ENCODE measurements at regions not wholly inside any gene's neighbourhood (a gene's known extent, or its start where the extent isn't known, plus 50 kb on each side); places are given as distances from the start of the nearest gene placed in this dataset.

DNA sequence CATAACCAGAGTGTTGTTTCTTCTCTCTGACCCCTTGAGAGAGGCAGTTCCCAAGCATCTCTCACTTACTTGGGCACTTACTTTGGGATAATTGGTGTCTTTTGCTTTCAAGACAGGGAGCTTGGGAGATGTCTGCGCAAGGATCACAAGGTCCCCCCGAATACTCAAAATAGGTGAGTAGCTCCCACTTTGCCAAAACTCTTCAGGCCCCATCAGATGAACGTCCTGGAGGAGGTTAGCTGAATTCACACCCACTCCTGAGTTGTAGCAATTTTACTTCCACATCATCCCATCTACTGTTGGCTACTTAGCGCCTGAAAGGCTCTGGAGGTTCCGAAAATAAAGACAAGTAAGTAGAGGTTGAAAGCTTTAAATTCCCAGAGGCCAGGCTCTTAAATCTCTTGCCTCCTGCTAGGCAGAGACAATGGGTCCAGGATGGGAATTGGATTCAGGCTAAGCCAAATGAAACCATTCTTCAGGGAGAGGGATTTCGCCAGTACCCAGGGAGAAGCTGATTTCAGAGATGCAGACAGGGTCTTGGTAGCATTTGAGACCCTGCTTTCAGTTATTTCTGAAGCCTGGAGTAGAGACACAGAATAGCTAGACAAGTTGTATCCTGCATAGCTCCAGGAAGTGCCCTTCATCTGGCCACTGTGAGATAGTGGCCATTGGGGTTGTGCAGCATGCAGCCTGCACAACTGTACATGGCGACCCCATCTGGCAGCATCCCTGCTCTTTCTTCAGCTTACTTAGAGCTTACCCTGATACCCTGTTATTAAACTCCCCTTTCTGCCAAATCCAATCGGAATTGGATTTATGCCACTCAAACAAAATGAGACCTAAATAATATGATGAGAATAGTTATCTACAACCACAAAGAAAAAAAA, 60.1 kb downstream of the BOD1 start:
- ChIA-PET CTCF (interaction anchor here (1.2 kb wide), 1 partner anchor 263 kb away, joined by 4 read pairs; no protein-coding TSS in a partner anchor), POLR2A (no interaction called here)
- no peak for ATAC-seq

DNA sequence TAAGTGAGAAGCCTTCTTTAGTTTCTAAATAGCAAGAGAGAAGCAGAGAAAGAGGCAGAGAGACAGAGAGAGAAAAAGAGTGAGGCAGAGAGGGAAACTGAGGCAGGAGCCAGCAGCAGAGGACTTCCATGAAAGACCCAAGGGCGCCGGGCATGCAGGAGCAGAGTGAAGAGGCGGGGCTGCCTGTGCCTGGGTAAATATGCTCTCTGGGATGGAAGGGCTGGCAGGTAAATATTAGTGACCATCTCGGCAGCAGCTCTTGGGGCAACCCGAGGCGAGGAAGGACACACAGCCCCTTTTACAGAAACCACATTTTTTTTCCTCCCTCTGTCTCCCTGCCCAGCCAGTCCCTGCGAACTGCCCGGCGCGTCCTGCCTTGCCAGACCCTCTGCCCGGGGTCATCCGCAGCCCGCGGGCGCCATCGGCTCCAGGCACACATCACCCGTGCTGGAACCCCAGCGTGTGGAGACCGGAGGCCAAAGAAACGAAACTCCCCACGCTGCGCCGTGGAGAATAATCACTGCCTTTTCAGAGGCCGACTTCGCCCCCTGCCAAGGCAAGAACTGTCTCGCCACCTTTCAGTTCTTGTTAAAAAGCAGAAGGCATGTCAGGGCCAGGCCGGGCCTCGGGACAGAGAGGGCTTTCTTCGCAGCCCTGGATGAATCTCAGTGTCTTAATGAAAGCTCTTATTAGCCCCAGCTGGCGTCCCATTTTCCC, 61.3 kb downstream of the BOD1 start:
- ChIA-PET CTCF (no interaction called here), POLR2A (no interaction called here), RAD21 (ENCODE audit: low non-redundant PET in 1 of 2, low total read pairs in 2 of 2, uncharacterized antibody in 2 of 2, unreplicated experiment in 2 of 2) (no interaction called here)
- BruUV-seq (replicated peaks) = no TSS peak
- Histone ChIP-seq H3K27me3 (ENCODE audit: insufficient read depth, low read length) (no peaks in the 10 kb centered on the region), H3K4me2 (ENCODE audit: low read length) (no peak overlapping the region), H3K9me2 (ENCODE audit: insufficient read depth) (no peaks in the 10 kb centered on the region), H3K4me3 (replicated peaks in 1 of 2; ENCODE audit: low read depth in 1 of 2, low read length in 2 of 2) (no peak overlapping the region), H3K36me3 (ENCODE audit: control insufficient read depth in 1 of 2, insufficient read depth in 2 of 2, low read length in 2 of 2) (no peaks in the 10 kb centered on the region), H3K9me3 (ENCODE audit: control insufficient read depth in 1 of 2, insufficient read depth in 1 of 2, low read depth in 1 of 2, low read length in 2 of 2) (no peaks in the 10 kb centered on the region), H3K9ac (ENCODE audit: low read length) (no peak overlapping the region), H3K79me2 (ENCODE audit: insufficient read depth, low read length) (no peaks in the 10 kb centered on the region), H4K20me1 (ENCODE audit: insufficient read depth) (no peaks in the 10 kb centered on the region), H3K4me1 (ENCODE audit: control insufficient read depth in 1 of 2, insufficient read depth in 2 of 2, low read length in 2 of 2) (no peaks in the 10 kb centered on the region), H2AFZ (ENCODE audit: low read depth, low read length, poor library complexity, severe bottlenecking) (no peak overlapping the region), H3K27ac (ENCODE audit: low read depth, low read length) (no peak overlapping the region)
- no peak for DNase-seq (ENCODE audit: low read depth, low spot score)
- intact Hi-C loops (cut with micrococcal nuclease) = no loop called here
- no peak for ATAC-seq
- no peak for TF ChIP-seq TCF7L2 (IDR thresholded peaks at IDR 0.05; ENCODE audit: borderline replicate concordance, extremely low read depth, insufficient read depth, insufficient read length)
- TF ChIP-seq YY1 (IDR thresholded peaks at IDR 0.05; ENCODE audit: extremely low read depth, insufficient replicate concordance, low read depth, low read length) = no peak
- TF ChIP-seq SP1 (IDR thresholded peaks at IDR 0.05; ENCODE audit: low read depth) = no peak
- TF ChIP-seq, protein P1, sequence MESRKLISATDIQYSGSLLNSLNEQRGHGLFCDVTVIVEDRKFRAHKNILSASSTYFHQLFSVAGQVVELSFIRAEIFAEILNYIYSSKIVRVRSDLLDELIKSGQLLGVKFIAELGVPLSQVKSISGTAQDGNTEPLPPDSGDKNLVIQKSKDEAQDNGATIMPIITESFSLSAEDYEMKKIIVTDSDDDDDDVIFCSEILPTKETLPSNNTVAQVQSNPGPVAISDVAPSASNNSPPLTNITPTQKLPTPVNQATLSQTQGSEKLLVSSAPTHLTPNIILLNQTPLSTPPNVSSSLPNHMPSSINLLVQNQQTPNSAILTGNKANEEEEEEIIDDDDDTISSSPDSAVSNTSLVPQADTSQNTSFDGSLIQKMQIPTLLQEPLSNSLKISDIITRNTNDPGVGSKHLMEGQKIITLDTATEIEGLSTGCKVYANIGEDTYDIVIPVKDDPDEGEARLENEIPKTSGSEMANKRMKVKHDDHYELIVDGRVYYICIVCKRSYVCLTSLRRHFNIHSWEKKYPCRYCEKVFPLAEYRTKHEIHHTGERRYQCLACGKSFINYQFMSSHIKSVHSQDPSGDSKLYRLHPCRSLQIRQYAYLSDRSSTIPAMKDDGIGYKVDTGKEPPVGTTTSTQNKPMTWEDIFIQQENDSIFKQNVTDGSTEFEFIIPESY (IDR thresholded peaks at IDR 0.05; ENCODE audit: extremely low read depth, insufficient replicate concordance, low read length) = no peak
- no peak for TF ChIP-seq POLR2A (IDR thresholded peaks at IDR 0.05; ENCODE audit: borderline replicate concordance, extremely low read depth, insufficient read depth, insufficient read length)
- no peak for TF ChIP-seq ZNF274 (IDR thresholded peaks at IDR 0.05; ENCODE audit: low read depth, low read length)
- TF ChIP-seq RAD21 (IDR thresholded peaks at IDR 0.05; ENCODE audit: low read depth) = no peak
- no peak for TF ChIP-seq SIN3A (IDR thresholded peaks at IDR 0.05; ENCODE audit: low read depth)
- TF ChIP-seq, protein P2, sequence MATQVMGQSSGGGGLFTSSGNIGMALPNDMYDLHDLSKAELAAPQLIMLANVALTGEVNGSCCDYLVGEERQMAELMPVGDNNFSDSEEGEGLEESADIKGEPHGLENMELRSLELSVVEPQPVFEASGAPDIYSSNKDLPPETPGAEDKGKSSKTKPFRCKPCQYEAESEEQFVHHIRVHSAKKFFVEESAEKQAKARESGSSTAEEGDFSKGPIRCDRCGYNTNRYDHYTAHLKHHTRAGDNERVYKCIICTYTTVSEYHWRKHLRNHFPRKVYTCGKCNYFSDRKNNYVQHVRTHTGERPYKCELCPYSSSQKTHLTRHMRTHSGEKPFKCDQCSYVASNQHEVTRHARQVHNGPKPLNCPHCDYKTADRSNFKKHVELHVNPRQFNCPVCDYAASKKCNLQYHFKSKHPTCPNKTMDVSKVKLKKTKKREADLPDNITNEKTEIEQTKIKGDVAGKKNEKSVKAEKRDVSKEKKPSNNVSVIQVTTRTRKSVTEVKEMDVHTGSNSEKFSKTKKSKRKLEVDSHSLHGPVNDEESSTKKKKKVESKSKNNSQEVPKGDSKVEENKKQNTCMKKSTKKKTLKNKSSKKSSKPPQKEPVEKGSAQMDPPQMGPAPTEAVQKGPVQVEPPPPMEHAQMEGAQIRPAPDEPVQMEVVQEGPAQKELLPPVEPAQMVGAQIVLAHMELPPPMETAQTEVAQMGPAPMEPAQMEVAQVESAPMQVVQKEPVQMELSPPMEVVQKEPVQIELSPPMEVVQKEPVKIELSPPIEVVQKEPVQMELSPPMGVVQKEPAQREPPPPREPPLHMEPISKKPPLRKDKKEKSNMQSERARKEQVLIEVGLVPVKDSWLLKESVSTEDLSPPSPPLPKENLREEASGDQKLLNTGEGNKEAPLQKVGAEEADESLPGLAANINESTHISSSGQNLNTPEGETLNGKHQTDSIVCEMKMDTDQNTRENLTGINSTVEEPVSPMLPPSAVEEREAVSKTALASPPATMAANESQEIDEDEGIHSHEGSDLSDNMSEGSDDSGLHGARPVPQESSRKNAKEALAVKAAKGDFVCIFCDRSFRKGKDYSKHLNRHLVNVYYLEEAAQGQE (IDR thresholded peaks at IDR 0.05; ENCODE audit: low read depth) = no peak

More for the DNA sequence above, 60.1 kb downstream of the BOD1 start:
- no peak overlapping the region for H3K27ac ChIP-seq (ENCODE audit: low read depth, low read length)
- no peaks in the 10 kb centered on the region for H3K79me2 ChIP-seq (ENCODE audit: insufficient read depth, low read length)
- H3K4me1 ChIP-seq (ENCODE audit: control insufficient read depth in 1 of 2, insufficient read depth in 2 of 2, low read length in 2 of 2) = no peaks in the 10 kb centered on the region
- peak; percentile 35; the same call in 1 of the 2 replicates for TF ChIP-seq RAD21 (IDR thresholded peaks at IDR 0.05; ENCODE audit: low read depth)
- TF ChIP-seq, protein P3, sequence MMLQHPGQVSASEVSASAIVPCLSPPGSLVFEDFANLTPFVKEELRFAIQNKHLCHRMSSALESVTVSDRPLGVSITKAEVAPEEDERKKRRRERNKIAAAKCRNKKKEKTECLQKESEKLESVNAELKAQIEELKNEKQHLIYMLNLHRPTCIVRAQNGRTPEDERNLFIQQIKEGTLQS (IDR thresholded peaks at IDR 0.05) = no peak
- H3K4me3 ChIP-seq (replicated peaks in 1 of 2; ENCODE audit: low read depth in 1 of 2, low read length in 2 of 2) = no peak overlapping the region
- no peak overlapping the region for H3K9ac ChIP-seq (ENCODE audit: low read length)
- intact Hi-C loops (cut with micrococcal nuclease) = no loop called here
- no peaks in the 10 kb centered on the region for H3K9me2 ChIP-seq (ENCODE audit: insufficient read depth)
- H3K9me3 ChIP-seq (ENCODE audit: control insufficient read depth in 1 of 2, insufficient read depth in 1 of 2, low read depth in 1 of 2, low read length in 2 of 2) = no peaks in the 10 kb centered on the region
- RAD21 ChIA-PET (ENCODE audit: low non-redundant PET in 1 of 2, low total read pairs in 2 of 2, uncharacterized antibody in 2 of 2, unreplicated experiment in 2 of 2) = no interaction called here
- no TSS peak for BruUV-seq (replicated peaks)
- no peak overlapping the region for H3K4me2 ChIP-seq (ENCODE audit: low read length)
- H4K20me1 ChIP-seq (ENCODE audit: insufficient read depth) = no peaks in the 10 kb centered on the region
- no peak overlapping the region for H2AFZ ChIP-seq (ENCODE audit: low read depth, low read length, poor library complexity, severe bottlenecking)
- no peaks in the 10 kb centered on the region for H3K27me3 ChIP-seq (ENCODE audit: insufficient read depth, low read length)
- H3K36me3 ChIP-seq (ENCODE audit: control insufficient read depth in 1 of 2, insufficient read depth in 2 of 2, low read length in 2 of 2) = no peaks in the 10 kb centered on the region
- DNase-seq (ENCODE audit: low read depth, low spot score) = no peak

Data from HCT116 (cell line).